A673 (cell line): ENCODE measurements at regions not wholly inside any gene's neighbourhood (a gene's known extent, or its start where the extent isn't known, plus 50 kb on each side); places are given as distances from the start of the nearest gene placed in this dataset.

ENCODE experiments used
- CTCF ChIP-seq: fragments of 300-800, 200-600 bp; sonication (generic); conservative IDR thresholded peaks from 2 replicates; pipeline ENCODE4 v1.5.1; 2017; ENCODE audit warnings: low read depth, mild to moderate bottlenecking, antibody characterized with exemption, low read length, moderate library complexity, mixed read lengths
- EZH2 ChIP-seq: fragments of 200-600 bp; sonication (generic); IDR thresholded peaks from 2 replicates; pipeline ENCODE4 v1.6.1; 2017; ENCODE audit warnings: borderline replicate concordance, low read depth, mild to moderate bottlenecking, mixed read lengths, antibody characterized with exemption, low read length; ENCODE audit not compliant: poor library complexity, severe bottlenecking

- TF ChIP-seq CTCF (no peak), EZH2 (no peak)
Measured at GRCh38 chr5:88976914-88977313, 93.9 kb upstream of the MEF2C start.
